HG03039 (cell line): ENCODE measurements at regions not wholly inside any gene's neighbourhood (a gene's known extent, or its start where the extent isn't known, plus 50 kb on each side); places are given as distances from the start of the nearest gene placed in this dataset.

Source experiments
- ATAC-seq: cut with Tn5 transposase; IDR thresholded peaks from one replicate; pipeline ENCODE4 v1.9.1; 2021; ENCODE audit warnings: mild to moderate bottlenecking, moderate library complexity; ENCODE audit not compliant: unreplicated experiment

DNA sequence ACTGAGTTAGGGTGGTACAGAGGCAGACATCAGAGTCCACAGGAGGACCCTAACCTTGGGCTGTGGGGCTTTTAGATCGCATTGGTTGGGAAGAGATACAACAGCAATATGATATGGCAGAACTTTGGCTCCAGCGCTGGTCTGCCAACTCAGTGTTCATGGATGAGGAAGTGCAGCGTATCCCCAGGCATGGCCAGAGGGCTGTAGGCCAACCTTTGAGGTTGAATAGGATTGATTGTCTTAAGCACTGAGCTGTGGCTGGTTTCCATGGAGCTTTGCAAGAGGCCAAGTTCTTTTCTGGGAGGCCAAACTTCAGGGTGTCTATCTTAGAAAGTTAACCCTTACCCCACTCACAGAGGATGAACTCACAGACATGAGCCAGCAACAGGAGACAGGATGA lies 144.1 kb upstream of the TMTC4 start:
- ATAC-seq, result no peak

- no peak for ATAC-seq
Measured at GRCh38 chr13:100817928-100818327, 143.3 kb upstream of the TMTC4 start.

- no peak for ATAC-seq
Measured at GRCh38 chr13:100815476-100816046, 141.0 kb upstream of the TMTC4 start.

DNA sequence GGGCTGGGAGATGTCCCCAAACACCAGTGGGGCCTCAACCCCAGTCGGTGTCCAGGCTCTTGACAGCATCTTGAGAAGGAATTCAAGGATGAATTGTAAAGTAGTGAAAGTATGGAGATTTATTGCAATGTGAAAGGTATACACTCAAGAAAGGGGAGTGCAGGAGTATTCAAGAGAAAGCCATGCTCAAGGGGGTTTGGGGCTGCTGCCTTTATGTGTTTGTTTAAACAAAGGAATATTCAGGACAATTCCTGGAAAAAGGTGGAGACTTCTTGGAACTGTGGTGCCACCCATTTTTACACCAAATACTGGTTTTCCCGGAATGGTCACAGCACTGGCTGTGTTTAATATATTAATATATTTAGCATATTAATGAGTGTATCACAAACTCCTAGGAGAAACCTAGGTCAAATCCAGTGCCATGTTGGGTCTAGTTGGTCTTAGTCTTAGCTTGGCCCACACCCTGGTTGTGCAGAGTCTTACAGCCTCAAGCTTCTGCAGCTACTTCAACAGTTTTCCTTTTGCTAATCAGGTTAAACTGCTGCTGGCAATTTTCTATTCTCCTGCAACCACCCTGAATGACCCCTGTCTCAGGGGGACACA lies 138.5 kb upstream of the TMTC4 start:
- no peak for ATAC-seq

GRCh38 chr13:100811928-100812327 lies 137.3 kb upstream of the TMTC4 start:
- no peak for ATAC-seq

- no peak for ATAC-seq
Measured at GRCh38 chr13:100811024-100811865, 136.7 kb upstream of the TMTC4 start.

GRCh38 chr13:100810481-100810880 lies 135.9 kb upstream of the TMTC4 start:
- ATAC-seq, result no peak

DNA sequence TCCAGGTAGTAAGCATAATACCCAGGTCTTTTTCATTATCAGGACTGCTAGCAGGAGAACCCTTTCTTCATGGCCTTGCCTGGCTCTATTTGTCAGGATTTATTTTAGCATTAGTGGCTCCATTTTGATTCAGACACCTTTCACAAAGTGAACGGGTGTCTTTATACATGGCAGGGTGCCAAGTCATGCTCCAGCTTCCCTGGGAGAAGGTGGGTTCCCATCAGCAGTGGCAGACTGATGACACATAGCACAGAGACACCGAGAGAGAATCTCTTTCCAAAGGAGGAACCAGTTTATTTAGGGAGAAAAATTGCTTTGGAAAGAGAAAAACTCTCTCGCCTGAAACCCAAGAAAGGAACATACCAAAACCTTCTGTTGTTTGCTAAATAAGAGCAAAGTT lies 135.3 kb upstream of the TMTC4 start:
- ATAC-seq, result no peak

DNA sequence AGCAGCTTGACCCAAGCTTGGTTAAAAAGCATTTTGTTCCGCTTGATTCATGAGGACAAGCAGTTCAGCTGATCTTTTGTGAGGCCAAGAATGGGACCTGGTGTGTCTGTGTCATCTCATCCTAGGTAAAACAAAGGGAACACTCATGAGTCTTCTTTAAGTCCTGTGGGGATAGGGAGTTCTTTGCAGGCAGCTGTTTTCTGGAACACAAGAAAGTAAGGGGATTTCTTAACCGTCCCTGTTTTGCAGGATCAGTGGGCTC lies 134.5 kb upstream of the TMTC4 start:
- no peak for ATAC-seq

- ATAC-seq, result no peak
Measured at GRCh38 chr13:100808330-100809128, 133.9 kb upstream of the TMTC4 start.

- ATAC-seq, result no peak
Measured at GRCh38 chr13:100803091-100803490, 128.5 kb upstream of the TMTC4 start.

DNA sequence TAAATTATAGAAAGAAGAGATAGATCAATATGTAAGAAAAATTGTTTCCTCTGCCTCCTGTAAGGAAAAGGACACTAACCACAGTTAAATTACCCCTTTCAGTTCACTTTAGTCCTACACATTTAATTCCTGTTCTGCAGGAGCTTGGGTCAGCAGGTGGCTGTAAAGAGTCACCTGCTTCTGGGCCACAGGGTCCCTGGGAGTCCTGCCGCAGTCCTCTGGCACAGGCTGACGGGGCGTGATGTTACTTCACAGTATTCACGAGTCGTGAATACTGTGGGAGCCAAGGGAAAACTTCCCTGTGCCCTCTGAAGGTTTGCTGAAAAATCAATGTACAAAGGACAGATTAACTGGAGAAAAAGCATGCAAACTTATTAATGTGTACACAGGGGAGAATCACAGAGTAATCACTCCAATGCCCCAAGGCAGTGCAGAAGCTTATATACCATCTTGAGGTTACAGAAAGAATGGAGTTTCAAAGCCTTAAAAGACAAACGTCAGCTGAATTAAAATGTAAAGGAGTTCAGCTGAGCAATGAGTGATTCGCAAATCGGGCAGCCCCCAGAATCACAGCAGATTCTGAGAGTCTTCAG lies 125.8 kb upstream of the TMTC4 start:
- no peak for ATAC-seq

DNA sequence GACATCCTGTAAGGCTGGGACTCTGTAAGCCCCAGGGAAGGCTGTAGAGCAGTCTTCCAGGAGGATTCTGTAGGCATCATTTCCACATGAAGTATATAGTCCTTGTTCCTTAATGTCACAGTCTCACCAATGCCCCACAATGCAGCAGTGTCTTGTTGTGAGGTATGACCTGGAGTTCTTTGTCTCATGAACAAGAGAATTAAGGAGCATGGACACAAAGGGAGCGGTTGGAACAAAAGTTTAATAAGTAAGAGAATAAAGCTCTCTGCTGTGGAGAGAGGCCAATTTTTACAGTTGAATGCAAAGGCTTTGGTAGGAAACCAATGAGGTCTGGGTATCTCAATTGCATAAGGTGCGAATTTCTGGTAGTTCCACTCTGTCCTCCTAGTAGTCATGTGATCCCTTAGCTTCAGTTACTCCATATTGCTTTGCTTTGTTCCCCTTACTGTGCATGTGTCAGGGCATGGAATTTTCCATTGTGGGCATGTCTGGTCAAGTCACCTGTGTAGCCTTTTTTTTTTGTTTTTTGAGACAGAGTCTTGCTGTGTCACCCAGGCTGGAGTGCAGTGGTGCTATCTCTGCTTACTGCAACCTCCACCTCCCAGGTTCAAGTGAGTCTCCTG lies 124.3 kb upstream of the TMTC4 start:
- no peak for ATAC-seq

GRCh38 chr13:100797921-100798320 lies 123.3 kb upstream of the TMTC4 start:
- ATAC-seq, result no peak

DNA sequence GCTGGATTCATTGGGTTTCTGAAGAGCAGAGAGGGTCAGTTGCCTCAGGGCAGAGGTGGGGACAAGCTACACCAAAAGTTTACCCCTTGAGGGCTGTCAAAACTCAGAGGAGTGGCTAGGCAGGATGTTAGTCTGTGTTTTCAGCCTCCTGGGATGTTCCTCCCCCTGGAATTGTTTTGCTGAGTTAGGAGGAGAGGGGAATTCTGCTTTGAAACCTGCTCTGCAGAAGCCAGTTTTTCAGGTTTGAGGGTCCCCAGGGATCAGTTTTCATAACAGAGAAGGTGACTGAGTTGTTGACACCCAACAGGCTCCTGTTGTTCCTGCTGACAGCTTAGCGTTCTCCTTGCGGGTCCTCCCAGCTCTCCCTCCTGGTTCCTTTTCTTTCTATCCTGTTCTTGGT lies 121.9 kb upstream of the TMTC4 start:
- ATAC-seq, result no peak

DNA sequence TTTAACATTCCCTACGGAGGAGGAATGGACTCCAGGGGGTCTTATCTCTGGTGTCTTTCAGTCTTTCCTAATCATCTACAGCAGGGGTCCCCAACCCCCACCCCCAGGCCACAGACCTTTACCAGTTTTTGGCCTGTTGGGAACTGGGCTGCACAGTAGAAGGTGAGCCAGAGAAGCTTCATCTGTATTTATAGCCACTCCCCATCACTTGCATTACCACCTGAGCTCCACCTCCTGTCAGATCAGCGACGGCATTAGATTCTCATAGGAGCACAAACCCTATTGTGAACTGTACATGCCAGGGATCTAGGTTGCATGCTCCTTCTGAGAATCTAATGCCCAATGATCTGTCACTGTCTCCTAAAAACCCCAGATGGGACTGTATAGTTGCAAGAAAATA lies 120.0 kb upstream of the TMTC4 start:
- no peak for ATAC-seq

- no peak for ATAC-seq
Measured at GRCh38 chr13:100790405-100790804, 115.8 kb upstream of the TMTC4 start.

DNA sequence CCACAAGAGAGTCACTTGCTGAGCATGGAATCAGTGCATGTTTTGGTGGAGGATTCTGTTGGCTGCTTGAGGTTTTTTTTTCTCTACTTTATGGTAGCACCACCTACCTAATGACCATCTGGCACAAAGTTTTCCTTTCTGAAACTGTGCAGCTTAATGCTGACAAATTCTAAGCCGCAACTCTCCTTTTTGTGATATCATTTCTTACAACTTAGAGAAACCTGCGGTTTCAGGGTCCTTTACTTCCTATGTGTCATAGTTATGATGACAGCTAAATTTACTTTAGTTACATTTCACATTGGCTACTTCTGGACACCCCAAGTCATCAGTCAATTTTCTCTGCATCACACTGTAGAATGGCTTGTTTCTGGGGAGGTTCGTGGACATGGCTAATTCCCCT lies 115.4 kb upstream of the TMTC4 start:
- peak; percentile 58 for ATAC-seq

GRCh38 chr13:100789481-100789880 lies 114.9 kb upstream of the TMTC4 start:
- ATAC-seq, result no peak

- no peak for ATAC-seq
Measured at GRCh38 chr13:100789025-100789424, 114.4 kb upstream of the TMTC4 start.

DNA sequence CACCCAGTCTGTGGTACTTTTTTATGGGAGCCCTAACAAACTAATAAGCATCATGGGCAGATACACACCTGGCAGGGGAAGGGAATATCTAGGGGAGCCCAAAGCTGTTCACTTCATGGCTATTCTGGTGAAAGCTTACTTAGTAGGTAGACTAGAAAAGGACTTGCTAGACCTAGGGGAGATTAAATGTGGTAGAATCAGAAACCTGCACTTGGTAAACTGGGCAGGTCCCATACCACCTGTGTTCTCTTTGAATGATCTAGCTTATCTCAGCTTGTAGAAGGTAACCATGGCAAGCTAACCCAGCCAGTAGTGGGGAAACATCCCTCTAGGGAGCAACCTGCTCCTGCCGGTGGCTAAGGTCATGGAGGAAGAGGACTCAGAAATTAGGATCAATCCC lies 113.9 kb upstream of the TMTC4 start:
- ATAC-seq, result no peak
